HFF-Myc (cell line): ENCODE measurements at regions not wholly inside any gene's neighbourhood (a gene's known extent, or its start where the extent isn't known, plus 50 kb on each side); places are given as distances from the start of the nearest gene placed in this dataset.
A peak's percentile ranks its signal among the peaks of the same experiment; 100 is the strongest.

Source experiments
- DNase-seq: peaks from one replicate; pipeline ENCODE4 v3.0.0-alpha.2; 2011; ENCODE audit warnings: low read depth; ENCODE audit errors: extremely low read depth
- H3K4me3 ChIP-seq: replicated peaks from 2 replicates; pipeline ENCODE4 v1.5.1; 2011; ENCODE audit warnings: low read depth, mild to moderate bottlenecking, control low read depth, low read length
- CTCF ChIP-seq: IDR thresholded peaks from 2 replicates; pipeline ENCODE4 v1.5.1; 2012; ENCODE audit warnings: mild to moderate bottlenecking, low read depth, low read length, control low read depth; ENCODE audit errors: missing control alignments

GRCh38 chr4:107220976-107221375 is 184.9 kb upstream of the DKK2 start:
- no peak for TF ChIP-seq CTCF
- DNase-seq: no peak
- no peak overlapping the region for H3K4me3 ChIP-seq

DNA sequence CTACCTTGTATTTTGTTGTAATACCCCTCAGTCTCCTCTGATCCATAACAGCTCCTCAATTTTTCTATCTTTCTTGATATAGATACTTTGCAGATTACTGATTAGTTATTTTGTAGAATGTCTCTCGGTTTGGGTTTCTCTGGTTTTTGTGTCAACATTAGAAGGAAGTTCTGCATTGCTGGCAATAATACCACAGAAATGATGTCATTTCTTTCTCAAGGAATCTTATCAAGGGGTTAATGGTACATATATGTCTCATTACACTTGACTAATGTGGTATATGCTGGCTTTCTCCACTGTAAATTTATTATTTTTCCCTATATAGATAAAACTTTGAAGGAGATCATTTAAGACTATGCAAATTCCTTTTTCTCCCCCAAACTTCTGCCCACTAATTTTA is 183.6 kb upstream of the DKK2 start:
- DNase-seq: no peak
- TF ChIP-seq CTCF: no peak
- no peak overlapping the region for H3K4me3 ChIP-seq

DNA sequence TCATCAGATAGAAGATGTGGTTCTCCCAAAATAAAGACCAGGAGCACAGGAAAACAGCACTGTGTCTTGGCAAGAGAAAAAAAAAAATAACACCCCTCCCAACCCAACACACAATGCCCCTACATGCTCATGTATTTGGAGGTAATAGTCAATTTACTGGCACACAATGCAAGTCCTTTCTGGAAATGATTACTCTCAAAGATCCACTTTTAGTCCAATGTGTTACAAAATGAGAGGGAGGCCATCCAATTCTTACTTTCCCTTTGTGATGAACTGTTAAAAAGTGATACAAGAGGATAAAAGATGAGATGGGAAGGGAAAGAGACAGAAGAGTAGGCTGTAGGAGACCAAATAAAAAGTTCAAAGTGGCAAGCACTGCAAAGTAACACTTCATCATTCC is 180.3 kb upstream of the DKK2 start:
- no peak overlapping the region for H3K4me3 ChIP-seq
- TF ChIP-seq CTCF: no peak
- DNase-seq: no peak

DNA sequence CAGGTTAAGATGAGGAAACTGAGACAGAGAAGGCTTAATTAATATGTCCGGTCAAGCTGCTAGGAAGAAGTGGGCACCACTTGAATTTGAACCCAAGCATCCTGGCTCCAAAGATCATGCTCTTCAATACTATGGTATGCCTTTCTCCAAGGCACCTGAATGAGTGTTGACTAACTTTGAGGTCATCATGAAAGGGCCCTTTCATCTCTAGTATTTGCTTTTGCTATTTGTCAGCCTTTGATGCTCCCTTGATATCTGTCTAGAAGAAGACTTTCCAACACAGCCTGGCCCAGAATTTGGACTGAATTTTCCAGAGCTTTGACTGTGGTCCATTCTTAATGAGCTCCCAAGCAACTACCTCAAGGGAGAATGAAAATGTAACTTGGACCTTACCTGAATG is 179.1 kb upstream of the DKK2 start:
- H3K4me3 ChIP-seq: no peak overlapping the region
- no peak for TF ChIP-seq CTCF
- DNase-seq: no peak

DNA sequence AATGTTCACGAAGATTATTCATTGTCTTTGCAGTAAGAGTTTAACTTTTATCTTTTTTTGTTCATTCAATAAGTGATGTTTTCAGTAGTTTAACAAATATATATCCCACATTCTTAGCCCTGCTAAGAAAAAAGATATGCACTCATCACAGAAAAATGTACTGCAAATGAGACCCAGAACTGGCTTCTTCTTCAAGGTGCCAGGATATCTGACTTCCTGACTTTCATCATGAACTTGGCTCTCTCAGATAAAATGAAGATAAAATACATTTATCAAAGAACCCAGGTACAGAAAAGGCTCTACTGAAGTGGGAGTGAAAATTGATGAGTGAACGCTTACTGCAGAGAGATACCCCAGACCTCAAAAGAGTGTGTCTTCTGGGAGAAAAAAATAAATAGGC is 177.8 kb upstream of the DKK2 start:
- no peak overlapping the region for H3K4me3 ChIP-seq
- no peak for TF ChIP-seq CTCF
- no peak for DNase-seq

- peak; percentile 95 for DNase-seq
- peak; percentile 19 for TF ChIP-seq CTCF
Observed at GRCh38 chr4:107213410-107213809, 177.3 kb upstream of the DKK2 start.

DNA sequence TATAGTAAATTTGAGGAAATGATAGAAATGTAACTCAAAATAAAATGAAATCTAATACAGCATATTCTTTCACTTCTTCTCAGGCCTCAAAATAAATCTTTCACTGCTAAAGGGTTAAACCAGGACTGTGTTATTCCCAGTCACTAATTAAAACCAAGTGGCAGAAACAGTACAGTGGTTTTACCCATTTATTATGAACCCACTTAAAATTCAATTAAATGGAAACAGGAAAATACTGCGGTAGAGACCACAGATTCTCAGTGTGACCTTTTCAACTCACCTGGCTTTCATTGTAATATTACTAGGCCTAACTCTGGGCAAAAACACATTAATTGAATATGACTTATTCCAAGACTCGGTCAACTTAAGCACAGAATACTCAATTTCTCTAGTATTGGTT is 176.5 kb upstream of the DKK2 start:
- DNase-seq: peak; percentile 80

More at GRCh38 chr4:107213410-107213809, 177.3 kb upstream of the DKK2 start:
- no peak overlapping the region for H3K4me3 ChIP-seq

More for the DNA sequence above, 176.5 kb upstream of the DKK2 start:
- H3K4me3 ChIP-seq: no peak overlapping the region
- TF ChIP-seq CTCF: no peak
